Stimulated activated CD8-positive, alpha-beta memory T cell treated with anti-CD3 and anti-CD28 coated beads, Interleukin-12 subunit alpha, Interleukin-12 subunit beta, amount 100 ng/mL, for 4 hours (primary cell): ENCODE measurements at regions not wholly inside any gene's neighbourhood (a gene's known extent, or its start where the extent isn't known, plus 50 kb on each side); places are given as distances from the start of the nearest gene placed in this dataset.

Experiments used
- DNase-seq: peaks from one replicate; pipeline ENCODE4 v3.0.0-alpha.2; 2020; ENCODE audit warnings: low read depth

DNA sequence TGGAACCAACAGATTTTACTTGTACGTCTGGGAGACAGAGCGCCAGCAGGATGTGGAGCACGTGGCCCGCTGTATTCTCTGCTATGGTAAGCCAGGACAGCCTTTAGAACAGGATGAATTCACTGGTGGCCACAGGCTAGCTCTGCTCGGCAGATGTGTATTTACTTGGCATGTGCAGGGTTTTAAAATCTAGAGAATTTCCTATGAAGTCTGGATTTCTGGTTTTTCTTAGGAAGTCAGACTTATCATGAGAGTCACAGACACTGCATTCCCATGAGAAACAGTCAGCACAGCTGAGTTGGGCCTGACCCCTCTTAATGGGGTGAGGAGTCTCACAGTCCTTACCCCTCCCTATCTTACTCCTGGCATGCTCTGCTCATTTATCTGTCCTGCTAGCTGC, 84.6 kb upstream of the COL6A5 start:
- DNase-seq = no peak

DNA sequence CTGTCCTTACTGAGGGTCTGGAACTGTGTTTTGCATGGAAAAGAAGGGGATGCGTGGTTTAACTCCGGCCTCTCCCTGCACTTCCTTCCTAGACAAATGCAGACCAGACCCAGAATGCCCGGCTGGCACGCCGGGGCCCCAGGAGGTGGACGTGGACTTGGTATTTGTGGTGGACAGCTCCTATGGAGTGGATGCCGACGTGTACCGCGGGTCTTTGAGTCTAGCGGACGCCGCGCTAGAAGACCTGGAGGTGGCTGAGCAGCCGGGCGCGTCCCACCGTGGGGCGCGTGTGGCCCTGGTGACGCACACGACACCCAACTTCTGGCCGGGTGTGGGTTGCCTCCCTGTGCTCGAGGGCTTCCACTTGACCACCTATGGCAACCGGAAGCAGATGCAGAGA, 81.8 kb upstream of the COL6A5 start:
- DNase-seq = no peak

DNA sequence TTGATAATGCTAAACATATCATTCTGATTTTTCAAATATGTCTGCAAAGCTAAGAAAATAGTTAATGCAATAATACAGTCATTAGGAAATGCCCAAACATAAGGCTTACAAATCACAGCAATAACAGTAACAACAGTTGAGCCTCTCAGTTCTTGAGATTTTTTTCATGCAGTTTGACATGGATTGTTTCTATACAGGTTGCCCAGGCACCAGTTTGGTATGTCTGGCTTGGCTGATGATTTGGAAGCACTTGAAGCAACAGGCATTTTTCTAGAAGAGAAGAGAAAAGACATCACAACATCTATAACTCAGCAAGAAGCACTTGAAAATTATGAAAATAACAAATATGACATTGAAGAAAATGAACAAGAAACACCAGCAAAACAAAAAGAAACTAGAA, 78.7 kb upstream of the COL6A5 start:
- no peak for DNase-seq

DNA sequence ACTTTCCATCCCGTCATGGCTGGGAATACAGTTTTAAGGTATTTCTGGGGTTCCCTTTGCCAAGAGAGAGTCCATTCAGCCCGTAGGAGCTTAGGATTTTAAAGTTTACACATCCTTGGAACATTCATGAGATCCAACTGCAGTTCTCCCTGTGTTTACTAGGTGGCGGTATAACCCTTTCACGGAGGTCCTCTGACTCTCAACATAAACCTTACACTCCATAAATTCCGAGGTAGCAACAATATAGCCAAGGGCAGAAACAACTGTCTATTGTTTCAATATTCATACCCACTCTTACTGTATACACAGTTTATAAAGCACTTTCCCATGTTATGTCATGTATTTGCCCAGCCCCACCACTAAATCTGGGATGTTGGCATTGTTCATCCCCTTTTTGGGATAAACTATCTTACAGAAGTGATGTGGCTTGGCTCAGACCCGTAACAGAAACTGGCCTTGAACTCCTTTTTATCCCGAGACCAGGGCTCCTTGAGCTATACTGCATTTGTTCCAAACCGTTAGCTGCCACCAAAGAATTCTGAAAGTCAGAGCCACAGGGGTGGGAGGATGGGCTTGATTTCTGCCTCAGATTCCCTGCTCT, 69.2 kb upstream of the COL6A5 start:
- no peak for DNase-seq

DNA sequence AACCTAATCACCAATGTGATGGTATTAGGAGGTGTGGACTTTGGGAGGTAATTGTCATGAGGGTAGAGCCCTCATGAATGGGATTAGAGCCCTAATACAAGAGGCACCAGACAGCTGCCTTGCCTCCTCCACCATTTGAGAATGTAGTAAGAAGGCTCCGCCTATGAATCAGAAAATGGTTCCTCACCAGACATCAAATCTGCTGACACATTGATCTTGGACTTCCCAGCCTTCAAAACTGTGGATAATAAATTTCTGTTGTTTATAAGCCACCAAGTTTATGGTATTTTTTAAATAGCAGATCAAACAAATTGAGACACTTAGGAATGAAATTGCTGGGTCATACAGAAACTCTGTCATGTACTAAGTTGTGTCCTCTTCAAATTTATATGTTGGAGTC, 56.8 kb upstream of the COL6A5 start:
- no peak for DNase-seq

DNA sequence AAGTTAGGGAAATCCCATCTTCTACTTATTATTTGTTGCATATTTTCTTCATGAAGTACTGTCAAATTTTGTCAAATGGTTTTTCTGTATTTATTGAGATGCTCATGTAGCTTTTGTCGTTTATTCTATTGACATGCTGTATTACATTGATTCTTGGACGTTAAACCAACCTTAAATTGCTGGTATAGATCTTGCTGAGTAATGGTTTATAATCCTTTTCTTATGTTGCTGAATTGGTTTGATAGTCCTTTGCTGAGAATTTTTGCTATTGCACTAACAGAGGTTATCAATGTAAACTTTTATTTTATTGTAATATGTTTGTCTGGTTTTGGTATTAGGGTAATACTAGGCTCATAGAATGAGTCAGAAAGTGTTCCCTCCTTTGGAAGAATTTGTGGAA, 54.3 kb upstream of the COL6A5 start:
- no peak for DNase-seq

DNA sequence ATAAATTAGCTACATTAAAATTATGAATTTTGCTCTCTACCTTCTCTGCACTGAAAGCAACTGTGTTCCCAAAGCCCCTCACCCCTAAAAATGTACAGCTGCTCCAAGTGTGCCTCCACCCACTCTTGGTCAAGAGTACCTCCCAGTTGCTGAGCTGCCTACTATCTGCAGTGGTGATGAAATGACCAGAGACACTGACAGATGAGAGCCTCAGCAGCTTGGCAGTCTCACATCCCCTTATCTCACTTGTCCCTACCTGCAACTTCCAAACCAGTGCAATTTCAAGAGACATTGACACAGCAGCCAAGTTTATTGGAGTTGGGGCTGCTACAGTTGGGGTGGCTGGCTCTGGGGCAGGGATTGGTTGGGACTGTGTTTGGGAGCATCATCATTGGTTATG, 52.2 kb upstream of the COL6A5 start:
- DNase-seq = no peak
